Adrenal gland (tissue), 5 donors: ENCODE measurements at regions not wholly inside any gene's neighbourhood (a gene's known extent, or its start where the extent isn't known, plus 50 kb on each side); places are given as distances from the start of the nearest gene placed in this dataset.

ENCODE experiments used
- POLR2A ChIP-seq, 2 donors: fragments of 450-650 bp; IDR thresholded peaks; one replicate each; pipeline ENCODE4 v1.6.1; 2017; ENCODE audit warnings: antibody characterized with exemption in 2 of 2, mild to moderate bottlenecking in 2 of 2, moderate library complexity in 1 of 2
- TF ChIP-seq, protein P1 (sequence below), 6 experiments: fragments of 450-650 bp in 4 of 6; fragments of 200-600 bp in 2 of 6; sonication (generic) in 1 of 6; IDR thresholded peaks; 1 replicate in 5 of 6; 2 replicates in 1 of 6; pipeline versions ENCODE4 v1.5.1 to v1.8.0; 2016 to 2021; ENCODE audit warnings: antibody characterized with exemption in 6 of 6, mild to moderate bottlenecking in 2 of 6, moderate library complexity in 1 of 6
- donor health status: DM: no; HTN: no; CAD: no.

- TF ChIP-seq, protein P1, sequence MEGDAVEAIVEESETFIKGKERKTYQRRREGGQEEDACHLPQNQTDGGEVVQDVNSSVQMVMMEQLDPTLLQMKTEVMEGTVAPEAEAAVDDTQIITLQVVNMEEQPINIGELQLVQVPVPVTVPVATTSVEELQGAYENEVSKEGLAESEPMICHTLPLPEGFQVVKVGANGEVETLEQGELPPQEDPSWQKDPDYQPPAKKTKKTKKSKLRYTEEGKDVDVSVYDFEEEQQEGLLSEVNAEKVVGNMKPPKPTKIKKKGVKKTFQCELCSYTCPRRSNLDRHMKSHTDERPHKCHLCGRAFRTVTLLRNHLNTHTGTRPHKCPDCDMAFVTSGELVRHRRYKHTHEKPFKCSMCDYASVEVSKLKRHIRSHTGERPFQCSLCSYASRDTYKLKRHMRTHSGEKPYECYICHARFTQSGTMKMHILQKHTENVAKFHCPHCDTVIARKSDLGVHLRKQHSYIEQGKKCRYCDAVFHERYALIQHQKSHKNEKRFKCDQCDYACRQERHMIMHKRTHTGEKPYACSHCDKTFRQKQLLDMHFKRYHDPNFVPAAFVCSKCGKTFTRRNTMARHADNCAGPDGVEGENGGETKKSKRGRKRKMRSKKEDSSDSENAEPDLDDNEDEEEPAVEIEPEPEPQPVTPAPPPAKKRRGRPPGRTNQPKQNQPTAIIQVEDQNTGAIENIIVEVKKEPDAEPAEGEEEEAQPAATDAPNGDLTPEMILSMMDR (IDR thresholded peaks at IDR 0.05), result no peak
- no peak for TF ChIP-seq POLR2A (IDR thresholded peaks at IDR 0.05)
Observed at GRCh38 chr3:151620071-151620470, 113.7 kb upstream of the AADACL2 start.
